B cell (primary cell): ENCODE measurements at regions not wholly inside any gene's neighbourhood (a gene's known extent, or its start where the extent isn't known, plus 50 kb on each side); places are given as distances from the start of the nearest gene placed in this dataset.

ENCODE experiments used
- EZH2 ChIP-seq: IDR thresholded peaks from 2 replicates; pipeline ENCODE4 v1.6.1; 2012; ENCODE audit warnings: borderline replicate concordance, low read depth, mild to moderate bottlenecking, moderate library complexity, low read length; ENCODE audit not compliant: insufficient read depth, poor library complexity, severe bottlenecking
- TF ChIP-seq, protein P1 (sequence below): fragments of 200-600 bp; IDR thresholded peaks from one replicate; pipeline ENCODE4 v1.8.0; 2022; ENCODE audit warnings: antibody characterized with exemption, mild to moderate bottlenecking

DNA sequence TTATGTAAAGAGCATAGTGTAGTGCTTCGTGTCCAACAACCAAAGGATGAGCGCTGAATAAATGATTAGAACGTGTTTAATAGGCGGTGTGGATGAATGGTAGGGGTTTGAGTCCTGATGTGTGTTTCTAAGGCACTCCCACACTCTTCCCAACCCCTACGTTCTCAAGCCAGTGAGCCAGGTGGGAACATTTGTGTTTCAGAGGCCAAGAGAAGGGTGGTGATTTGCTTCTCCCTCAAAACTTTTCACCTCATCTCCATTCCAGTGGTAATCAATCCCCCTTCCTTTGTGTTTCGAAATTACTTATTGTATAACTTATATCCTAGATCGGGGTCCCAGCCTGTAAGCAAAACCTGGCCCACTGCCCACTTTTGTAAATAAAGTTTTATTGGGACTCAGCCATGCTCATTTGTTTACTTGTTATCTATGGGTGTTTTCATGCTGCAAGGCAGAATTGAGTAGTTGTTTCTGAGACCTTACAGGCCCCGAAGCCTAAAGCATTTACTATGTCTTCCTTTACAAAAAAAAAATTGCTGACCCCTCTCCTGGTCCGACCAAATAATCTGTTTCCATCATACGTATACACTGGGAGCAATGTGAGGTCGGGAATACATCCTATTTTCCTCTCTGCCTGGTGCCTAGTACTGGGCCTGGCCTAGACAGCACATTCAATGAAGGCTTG, 150.8 kb upstream of the MYCN start:
- TF ChIP-seq, protein P1, sequence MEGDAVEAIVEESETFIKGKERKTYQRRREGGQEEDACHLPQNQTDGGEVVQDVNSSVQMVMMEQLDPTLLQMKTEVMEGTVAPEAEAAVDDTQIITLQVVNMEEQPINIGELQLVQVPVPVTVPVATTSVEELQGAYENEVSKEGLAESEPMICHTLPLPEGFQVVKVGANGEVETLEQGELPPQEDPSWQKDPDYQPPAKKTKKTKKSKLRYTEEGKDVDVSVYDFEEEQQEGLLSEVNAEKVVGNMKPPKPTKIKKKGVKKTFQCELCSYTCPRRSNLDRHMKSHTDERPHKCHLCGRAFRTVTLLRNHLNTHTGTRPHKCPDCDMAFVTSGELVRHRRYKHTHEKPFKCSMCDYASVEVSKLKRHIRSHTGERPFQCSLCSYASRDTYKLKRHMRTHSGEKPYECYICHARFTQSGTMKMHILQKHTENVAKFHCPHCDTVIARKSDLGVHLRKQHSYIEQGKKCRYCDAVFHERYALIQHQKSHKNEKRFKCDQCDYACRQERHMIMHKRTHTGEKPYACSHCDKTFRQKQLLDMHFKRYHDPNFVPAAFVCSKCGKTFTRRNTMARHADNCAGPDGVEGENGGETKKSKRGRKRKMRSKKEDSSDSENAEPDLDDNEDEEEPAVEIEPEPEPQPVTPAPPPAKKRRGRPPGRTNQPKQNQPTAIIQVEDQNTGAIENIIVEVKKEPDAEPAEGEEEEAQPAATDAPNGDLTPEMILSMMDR: no peak
- TF ChIP-seq EZH2: no peak
